Muscle of arm (tissue), 1 donor: ENCODE measurements at regions not wholly inside any gene's neighbourhood (a gene's known extent, or its start where the extent isn't known, plus 50 kb on each side); places are given as distances from the start of the nearest gene placed in this dataset.

Experiments used
- DNase-seq: peaks from one replicate; pipeline ENCODE4 v3.0.0-alpha.2; 2013

DNA sequence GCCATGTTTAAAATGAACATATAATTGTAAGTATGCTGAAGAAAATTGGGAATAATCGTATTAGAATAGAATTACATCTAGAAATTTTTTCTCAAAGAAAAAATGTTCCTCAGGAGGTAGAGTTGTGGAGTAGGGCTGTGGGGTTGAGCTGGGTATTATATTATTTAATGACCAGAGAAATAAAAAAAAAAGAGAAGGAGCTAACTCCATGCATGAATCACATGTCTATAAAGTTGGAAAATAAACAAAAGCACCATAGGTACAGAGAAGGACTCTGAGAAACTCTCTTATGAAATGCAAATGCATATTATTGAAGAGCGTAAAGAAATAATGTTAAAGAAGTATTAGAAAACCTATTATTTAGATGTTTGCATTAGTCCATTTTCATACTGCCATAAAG lies 405.5 kb downstream of the EFNB2 start:
- no peak for DNase-seq

DNA sequence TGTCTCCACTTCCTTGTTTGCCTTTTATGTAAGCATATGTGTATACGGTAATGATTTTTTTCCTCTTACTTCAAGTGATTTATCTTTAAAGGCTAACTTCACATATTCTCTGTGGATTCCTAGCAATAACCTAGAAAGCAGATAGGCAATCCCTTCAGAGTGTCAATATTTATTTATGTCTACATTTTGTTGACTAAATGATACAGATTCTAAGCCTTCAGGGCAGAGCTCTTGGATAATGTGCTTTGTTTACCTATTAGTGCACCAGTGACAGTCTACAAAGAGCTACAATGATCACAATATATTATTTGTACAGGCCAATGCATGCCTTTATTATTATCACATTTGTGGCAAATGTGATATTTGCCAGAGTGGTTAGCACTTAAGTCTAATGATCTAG lies 406.2 kb downstream of the EFNB2 start:
- no peak for DNase-seq

DNA sequence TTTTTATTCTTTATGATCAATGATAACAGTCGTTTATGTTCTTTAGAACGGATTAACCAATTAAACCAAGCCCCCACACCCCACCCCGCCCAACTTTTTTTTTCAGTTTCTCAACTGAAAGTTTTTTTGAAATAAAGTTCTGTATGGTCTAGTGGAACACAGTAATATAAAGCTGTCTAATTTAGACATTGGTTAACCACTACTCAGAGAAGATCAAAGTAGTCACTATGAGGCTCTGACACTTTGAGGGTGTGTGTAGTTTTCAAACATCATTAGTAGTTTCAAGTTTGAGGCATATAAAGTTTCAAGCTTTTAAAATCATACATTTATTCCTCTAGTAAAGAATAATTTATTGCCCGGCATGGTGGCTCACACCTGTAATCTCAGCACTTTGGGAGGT lies 413.2 kb downstream of the EFNB2 start:
- no peak for DNase-seq

DNA sequence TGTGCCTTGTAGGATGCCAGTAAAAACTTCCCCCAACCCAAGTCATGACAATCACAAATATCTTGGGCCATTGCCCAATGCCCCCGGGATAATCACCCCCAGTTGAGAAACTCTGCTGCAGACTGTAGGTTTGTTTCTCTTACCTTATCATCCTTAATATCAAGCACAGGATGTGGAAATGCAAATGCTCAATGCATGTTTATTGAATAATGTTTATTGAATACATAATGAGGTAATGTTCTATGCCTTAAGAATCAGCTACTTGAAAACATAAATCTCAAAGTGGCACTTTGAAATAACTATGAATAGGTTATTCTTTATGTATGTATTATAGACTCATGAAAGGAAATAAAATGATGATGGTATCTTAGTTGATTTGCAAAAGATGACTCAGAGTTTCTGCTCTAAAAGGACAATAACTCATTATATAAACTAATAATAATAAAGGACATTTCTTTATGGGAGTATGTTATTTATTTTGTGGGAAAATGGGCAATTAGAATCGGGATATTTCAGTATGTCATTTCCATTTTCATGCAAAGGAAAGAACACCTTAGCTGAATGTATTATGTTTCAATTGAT lies 414.2 kb downstream of the EFNB2 start:
- DNase-seq: no peak

DNA sequence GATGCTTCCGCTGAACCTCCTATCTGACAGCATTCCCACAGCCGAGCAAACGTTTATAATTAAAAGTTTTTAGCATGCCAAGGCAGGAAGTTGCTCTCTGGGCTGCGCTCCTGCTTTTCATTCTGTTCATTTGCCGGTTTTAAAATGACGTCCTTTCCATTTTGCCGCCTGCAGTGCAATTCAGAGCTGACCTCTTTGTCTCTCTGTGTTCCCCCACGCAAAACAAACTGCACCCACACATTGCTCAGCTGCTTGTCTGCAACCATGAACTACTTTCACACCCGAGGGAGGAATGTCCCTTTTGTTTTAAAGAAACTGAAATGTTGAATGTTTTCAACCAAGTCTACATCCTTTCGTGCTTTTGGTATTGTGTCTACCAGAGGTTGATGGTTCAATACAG lies 416.5 kb downstream of the EFNB2 start:
- no peak for DNase-seq

DNA sequence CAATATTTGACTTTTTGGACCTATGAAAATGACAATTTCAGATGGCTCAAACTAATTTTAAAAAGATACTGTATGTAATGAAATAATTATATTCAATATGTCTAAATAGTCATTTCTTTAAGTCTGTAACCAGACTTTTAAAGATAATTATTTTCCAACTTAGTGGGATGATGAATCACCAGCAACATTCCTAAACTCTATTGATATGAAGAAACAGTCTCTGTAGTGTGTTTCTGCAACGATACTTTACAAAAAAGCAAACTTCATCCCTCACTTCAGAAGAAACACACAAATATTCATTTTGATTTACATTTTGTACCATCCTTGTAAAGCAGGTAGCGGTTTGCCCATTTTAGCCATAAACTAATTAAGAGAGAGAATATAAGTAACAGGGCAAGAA lies 417.4 kb downstream of the EFNB2 start:
- no peak for DNase-seq

DNA sequence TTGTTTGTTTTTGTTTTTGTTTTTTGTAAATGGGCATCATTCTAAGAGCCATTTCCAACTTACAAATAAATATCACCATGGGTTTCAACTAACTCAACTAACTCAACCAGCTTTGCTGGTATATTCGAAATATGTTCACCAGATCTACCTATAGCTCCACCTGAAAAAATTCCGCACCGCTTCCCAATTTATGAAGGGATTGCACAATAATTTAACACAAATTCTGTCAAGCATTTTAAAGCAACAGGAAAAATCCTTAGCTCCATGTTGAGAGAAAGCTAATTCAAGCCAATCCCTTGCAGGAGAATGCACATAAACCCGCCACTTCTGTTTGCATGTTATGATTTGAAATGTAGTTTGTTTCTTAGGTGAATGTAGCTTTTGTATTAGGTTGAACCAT lies 417.8 kb downstream of the EFNB2 start:
- no peak for DNase-seq

DNA sequence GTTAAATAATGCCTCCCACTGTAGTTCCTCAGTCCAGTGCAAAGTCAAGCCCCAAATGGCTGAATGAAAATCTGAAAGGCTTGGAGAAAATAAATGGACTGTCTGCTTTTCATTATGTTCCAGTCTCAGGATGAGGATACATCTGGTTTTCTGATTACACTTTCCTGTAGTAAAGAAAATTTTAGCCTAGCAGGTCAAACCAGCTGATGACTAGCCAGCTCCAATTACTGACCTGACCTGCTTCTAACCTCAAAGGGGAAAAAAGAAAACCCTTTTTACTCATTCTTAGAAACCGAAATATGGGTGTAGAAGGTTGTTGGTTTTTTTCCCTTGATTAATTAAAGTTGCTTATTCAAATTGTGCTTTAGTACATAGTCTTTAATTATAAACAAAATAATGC lies 418.4 kb downstream of the EFNB2 start:
- peak; percentile 13 for DNase-seq

DNA sequence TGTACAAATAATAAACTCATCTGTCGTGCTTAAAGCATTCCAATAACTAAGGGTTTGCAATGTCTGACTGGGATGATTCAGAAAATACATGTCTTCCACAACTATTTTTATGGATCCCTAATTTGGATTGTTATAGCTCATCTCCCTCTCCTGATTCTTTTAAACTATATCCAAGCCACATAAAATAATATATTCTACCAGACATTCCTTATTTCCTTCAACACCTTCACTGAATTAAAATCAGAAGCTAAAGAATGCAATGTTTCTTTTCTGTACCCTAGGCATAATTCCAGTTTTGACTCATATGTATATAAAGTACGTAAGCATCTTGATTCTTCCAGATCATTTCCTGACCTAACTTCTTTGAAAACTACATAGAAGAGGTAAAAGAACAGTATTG lies 420.4 kb downstream of the EFNB2 start:
- DNase-seq: no peak

DNA sequence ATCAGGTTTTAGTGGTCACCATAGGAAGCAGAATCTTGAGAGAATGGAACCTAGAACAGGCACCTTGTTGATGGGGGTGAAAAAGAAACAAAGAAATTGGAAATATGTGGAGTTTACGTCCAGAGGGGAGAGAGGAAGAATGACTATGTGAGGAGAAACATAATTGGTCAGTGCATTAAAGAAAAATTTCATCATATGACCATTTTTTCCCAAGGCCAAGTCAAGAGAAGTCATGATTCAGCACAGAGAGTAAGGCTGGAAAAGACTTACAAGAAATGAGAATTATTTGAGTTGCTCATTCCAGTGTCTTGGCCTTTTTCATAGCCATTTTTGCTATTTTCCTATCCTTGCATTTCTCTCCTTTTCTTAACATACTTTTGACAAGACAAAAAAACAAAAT lies 421.7 kb downstream of the EFNB2 start:
- DNase-seq: no peak

DNA sequence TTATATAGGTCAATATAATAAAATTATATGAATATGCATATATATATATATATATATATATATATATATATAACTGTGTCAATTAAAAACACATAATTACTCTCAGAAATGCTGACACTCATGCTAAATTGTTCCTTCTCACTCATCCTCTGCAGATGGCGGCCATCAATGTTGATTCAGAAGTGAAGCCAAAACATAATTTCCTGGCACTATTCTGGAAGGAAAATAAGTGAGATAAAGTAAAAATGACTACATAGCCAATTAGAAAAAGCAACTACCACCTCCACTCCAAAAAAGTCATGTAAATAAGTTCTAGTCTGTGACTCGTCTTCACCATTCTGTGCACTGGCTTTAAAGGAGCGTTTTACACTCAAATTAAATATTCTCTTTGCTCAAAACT lies 423.3 kb downstream of the EFNB2 start:
- no peak for DNase-seq

DNA sequence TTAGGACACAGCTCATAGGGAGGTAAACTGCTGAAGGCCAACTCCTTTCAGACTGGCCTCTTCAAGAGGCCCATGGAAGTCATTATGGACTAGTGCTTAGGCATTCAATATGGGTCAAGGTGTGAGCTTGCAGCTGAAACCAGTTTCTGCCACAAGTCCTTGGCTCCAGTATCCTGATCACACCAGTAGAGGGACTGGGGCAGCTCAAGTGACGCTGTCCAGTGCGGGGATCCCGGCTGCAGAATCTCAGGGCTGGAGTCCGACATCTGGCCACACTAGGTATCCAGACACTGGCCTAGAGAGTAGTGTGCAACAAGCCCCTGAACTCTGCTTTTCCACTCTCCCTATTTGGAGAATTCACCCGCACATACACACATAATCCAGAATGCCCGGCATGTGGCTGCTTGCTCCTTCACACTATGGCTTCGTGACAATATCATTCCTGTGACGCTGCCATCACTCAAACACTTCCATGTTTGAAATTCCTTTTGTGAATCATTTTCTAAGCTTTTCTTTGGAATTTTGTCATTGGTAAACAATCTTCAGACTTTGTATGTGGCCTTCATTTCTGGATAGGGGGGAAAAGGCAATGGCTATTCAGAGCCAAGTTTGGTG lies 425.1 kb downstream of the EFNB2 start:
- DNase-seq: no peak

DNA sequence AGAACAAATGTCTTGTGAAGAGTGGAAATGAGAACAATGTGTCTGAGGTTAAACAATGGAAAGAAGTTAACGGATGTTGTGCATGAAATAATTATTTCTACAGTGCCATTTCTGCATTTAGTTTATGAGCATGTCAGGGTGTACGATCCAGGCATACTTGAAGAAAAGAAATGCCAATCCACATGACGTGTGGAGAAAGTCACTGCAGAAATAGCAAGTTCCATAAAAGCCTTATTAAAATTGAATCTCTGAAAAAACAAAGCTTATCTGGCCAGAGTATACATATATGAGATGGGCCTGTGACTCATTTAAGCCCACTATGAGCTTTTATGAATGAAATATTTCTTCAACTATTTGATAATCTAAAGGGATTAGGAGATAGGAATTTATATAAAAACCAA lies 426.1 kb downstream of the EFNB2 start:
- DNase-seq: no peak

DNA sequence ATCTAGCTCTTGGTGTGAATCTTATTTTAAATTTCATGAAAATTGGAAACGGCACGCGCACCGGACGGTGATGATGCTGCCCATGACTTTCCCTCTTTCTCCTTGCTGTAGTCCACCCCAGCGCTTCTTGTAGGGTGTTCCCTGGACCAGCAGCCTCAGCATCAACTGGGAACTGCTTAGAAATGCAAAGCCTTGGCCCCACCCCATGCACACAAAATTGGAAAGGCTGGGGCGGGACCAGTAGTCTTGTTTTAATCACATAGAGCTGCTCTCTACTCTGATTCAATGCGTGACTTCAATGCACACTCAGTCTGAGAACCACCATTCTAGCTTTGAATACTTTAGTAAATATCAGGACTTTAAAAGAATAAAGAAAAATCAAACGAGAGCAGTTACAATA lies 427.1 kb downstream of the EFNB2 start:
- no peak for DNase-seq

DNA sequence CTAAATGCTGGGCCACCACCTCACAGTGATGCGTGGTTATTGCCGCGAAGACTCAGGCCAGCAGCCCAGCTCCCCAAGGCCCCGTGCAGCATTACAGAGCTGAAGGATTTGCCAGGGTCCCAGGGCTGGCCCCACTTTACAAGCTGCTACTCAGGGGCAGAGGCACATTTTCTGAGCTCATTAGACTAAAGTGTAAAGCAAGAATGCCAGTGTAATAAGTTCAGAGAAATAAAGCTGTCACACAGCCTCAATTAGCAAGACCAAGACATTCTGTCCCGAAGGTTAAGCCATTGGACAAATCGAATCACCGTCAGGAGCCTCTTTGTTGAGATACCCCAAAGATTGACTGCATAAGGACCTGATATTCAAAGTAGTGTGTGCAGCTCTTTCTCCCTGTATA lies 428.4 kb downstream of the EFNB2 start:
- no peak for DNase-seq

DNA sequence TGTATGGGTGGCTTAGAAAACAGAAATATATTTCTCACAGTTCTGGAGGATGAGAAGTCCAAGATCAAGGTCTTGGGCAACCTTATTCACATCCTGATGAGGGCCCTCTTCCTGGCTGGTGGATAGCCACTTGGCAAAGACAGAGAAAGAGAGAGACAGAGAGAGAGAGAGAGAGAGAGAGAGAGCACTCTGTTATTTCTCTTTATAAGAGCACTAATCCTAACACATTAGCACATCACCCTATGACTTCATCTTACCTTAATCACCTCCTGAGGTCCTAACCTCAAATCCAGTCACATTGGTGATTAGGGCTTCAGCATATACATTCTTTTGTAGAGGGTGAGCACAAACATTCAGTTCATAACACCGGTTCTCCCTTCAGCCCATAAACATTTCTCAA lies 430.3 kb downstream of the EFNB2 start:
- no peak for DNase-seq

DNA sequence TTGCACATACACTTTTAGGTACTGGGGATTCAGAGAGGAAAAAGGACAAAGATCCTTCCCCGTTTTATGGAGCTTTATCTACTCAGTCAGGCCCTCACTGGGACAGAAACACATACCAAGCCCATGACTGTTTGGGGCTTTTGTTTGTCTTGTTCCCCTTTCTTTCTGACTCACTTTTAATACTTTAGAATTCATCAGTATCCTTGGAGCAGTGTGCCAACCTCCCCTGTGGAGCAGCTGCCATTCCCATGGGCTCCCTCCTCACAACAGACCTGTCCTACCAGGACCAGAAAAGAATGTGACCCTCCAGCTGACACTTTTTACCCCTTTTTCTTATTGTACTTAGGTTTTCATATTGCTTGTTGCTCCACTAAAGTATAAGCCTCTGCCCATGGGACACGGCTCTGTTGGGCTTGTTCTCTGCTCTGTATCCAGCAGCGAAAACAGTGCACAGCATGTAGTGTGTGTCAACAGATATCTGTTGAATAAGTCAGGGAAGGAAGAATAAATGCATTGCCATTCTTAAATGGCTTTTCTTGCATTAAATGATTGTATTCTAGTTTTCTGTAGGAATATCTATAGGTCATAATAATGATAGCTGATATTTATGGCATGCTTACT lies 431.1 kb downstream of the EFNB2 start:
- DNase-seq: no peak

DNA sequence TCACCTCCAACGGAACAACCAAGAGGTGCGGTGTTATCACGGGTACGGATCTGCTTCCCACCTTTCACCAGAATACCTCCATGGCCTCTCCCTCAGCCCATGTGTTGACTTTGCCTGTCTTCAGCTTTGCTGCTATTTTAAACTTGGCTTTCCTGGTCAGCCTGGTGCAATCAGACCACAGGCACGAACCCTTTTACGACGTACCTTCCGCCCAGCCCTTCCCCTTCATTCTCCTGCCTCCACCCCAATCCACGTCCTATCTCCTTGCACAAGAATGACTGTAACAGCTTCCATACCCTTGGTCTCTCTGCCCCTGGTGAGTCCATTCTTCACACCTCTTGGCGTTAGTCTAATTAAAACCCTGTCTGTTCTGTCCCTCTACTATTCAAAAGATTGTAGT lies 431.7 kb downstream of the EFNB2 start:
- no peak for DNase-seq

DNA sequence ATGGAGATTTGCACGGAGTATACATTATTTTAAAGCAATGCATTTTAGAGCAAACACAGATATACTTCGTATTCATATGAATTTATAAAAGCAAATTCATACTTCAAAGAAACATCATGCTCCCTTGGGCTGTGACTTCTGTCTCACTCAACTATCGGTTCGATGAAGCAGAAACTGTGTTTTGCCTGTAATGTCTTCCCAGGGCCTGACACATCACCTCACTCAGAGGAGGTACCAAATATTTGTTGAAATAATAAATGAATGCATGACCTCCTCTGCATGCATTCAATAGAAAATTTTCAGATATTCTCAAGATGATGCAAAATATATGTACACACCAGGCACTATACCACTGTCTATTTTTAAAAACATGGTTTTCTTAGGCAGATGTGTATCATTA lies 432.7 kb downstream of the EFNB2 start:
- no peak for DNase-seq

DNA sequence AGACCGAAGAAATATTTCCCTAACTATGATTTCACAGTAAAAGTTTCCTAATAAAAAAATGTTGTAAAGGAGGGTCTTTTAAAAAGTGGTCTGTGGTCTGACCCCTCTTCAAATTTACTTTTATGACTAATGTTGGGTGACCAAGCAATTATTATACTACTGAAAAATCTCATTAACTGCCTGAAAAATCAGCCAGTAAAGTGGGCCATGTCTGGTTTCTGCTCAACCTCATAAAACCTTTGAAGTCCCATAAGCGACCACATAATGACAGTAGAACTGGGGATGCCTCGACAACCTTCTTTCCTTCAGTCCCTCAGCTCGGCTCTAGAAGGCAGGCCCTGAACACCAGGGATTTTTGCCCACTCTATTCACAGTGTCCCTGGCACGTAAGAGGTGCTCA lies 434.3 kb downstream of the EFNB2 start:
- DNase-seq: no peak

DNA sequence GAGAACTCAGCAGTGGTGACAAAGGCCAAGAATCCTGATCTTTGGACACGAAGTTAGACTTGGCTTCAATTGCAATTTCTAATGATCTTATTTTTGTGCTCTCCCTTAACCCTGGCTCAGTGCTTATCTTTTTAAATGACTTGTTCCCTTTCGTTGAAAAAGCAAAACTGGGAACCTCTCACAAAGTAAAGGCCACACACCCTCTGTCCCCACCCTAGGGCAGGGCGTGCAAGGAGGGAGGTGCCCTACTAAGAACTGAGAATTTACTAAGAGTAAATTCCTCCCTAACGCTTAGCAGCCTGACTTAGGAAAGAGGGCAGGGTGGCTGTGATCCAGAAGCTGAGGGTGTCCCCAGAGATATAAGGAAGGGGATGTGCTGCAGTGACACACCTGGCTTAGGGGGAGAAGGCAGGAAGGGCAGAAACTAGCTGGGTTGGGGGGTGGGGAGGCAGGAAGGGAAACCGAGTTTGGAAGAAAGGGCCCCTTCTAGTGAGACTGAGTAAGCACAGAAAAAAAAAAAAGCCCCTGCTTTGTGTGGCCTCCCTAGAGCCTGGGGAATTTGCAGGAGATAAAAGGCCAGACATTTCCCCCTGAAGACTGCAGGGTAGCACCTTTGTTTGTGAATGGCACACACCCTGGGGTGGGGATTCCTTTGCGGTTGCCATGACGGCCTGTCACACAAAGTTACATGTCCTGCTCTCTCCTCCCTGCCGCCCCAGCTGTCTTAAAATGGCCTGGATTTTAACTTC lies 435.1 kb downstream of the EFNB2 start:
- DNase-seq: peak; percentile 12

DNA sequence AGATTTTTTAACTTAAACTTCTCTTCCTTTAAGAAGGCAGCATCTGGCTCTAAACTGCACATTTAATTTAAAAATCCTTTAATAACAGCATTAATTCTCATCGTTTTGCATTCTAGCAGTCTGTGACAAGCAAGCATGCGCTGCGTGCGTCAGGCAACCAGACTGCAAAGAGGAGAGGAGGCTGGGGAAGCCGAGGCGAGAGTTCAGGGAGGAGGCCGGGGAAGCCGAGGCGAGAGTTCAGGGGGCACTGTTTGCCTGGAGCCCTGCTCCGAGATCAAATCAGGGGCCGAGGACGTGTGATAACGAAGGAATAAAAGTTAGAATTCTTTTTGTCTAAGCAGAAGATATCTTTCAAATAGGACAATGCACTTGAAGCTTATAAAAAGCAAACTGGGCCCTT lies 435.7 kb downstream of the EFNB2 start:
- no peak for DNase-seq

DNA sequence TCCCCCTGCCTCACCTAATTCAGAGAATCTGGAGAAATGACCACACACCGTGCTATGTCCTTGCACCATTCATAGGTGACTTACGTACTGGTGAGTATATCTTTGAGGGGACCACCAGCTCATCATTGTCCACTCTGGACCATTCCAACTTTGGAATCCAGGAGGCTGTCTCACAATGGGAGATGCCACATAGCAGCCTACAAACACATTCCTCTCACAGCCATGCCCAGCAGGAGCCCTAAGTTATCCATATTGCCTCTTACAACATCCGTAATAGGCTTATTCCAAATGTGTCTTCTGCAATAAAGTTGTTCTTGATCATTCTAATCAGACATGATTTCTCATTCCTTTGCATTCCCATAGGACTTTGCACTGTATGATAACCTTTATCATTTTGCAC lies 436.7 kb downstream of the EFNB2 start:
- DNase-seq: no peak
